H9 (cell line): ENCODE measurements at regions not wholly inside any gene's neighbourhood (a gene's known extent, or its start where the extent isn't known, plus 50 kb on each side); places are given as distances from the start of the nearest gene placed in this dataset.

ENCODE experiments used
- DNase-seq: peaks from one replicate; pipeline ENCODE4 v3.0.0-alpha.2; 2017
- H2AFZ ChIP-seq: one replicate; pipeline ENCODE4 v1.6.1; 2013; ENCODE audit warnings: mild to moderate bottlenecking, low read length, control low read depth, moderate library complexity
- H2AK5ac ChIP-seq: 2 replicates; pipeline ENCODE4 v1.6.1; 2013; ENCODE audit warnings: low read length, control low read depth, mixed read lengths; ENCODE audit not compliant: insufficient read length
- H2BK120ac ChIP-seq: one replicate; pipeline ENCODE4 v1.6.1; 2013; ENCODE audit warnings: low read depth, mild to moderate bottlenecking, low read length, control low read depth, inconsistent platforms; ENCODE audit not compliant: poor library complexity, severe bottlenecking
- H2BK12ac ChIP-seq: 2 replicates; pipeline ENCODE4 v1.6.1; 2013; ENCODE audit warnings: low read length, control low read depth, mixed read lengths, low read depth; ENCODE audit not compliant: insufficient read length
- H2BK15ac ChIP-seq: 2 replicates; pipeline ENCODE4 v1.6.1; 2013; ENCODE audit warnings: low read depth, low read length, control low read depth
- H2BK20ac ChIP-seq: one replicate; pipeline ENCODE4 v1.6.1; 2013; ENCODE audit warnings: low read depth, mild to moderate bottlenecking, low read length, control low read depth, inconsistent platforms; ENCODE audit not compliant: poor library complexity, severe bottlenecking
- H2BK5ac ChIP-seq: 2 replicates; pipeline ENCODE4 v1.6.1; 2013; ENCODE audit warnings: low read length, control low read depth, mixed read lengths; ENCODE audit not compliant: insufficient read length
- H3K14ac ChIP-seq: 2 replicates; pipeline ENCODE4 v1.6.1; 2013; ENCODE audit warnings: low read length, control low read depth; ENCODE audit not compliant: insufficient read depth
- H3K18ac ChIP-seq: 2 replicates; pipeline ENCODE4 v1.6.1; 2013; ENCODE audit warnings: low read depth, mild to moderate bottlenecking, mixed read lengths, low read length, control low read depth; ENCODE audit not compliant: insufficient read length
- H3K23ac ChIP-seq: 2 replicates; pipeline ENCODE4 v1.6.1; 2013; ENCODE audit warnings: low read length, control low read depth, mixed read lengths, low read depth; ENCODE audit not compliant: insufficient read length
- H3K23me2 ChIP-seq: 2 replicates; pipeline ENCODE4 v1.6.1; 2013; ENCODE audit warnings: low read depth, mild to moderate bottlenecking, mixed read lengths, low read length, control low read depth; ENCODE audit not compliant: insufficient read length, poor library complexity, severe bottlenecking
- H3K27ac ChIP-seq: 2 replicates; pipeline ENCODE4 v1.5.1; 2013; ENCODE audit warnings: low read length, control low read depth, mixed read lengths, low read depth; ENCODE audit not compliant: insufficient read length
- H3K27me3 ChIP-seq: 2 replicates; pipeline ENCODE4 v1.6.1; 2013; ENCODE audit warnings: low read length, control low read depth, inconsistent platforms; ENCODE audit not compliant: insufficient read depth
- H3K4ac ChIP-seq: 2 replicates; pipeline ENCODE4 v1.6.1; 2013; ENCODE audit warnings: low read depth, mild to moderate bottlenecking, control low read depth, inconsistent platforms, low read length, moderate library complexity
- H3K4me1 ChIP-seq: 2 replicates; pipeline ENCODE4 v1.6.1; 2013; ENCODE audit warnings: low read length, control low read depth, inconsistent platforms; ENCODE audit not compliant: insufficient read depth
- H3K4me2 ChIP-seq: 2 replicates; pipeline ENCODE4 v1.6.1; 2013; ENCODE audit warnings: low read length, control low read depth, mixed read lengths; ENCODE audit not compliant: insufficient read length, insufficient read depth
- H3K56ac ChIP-seq: 2 replicates; pipeline ENCODE4 v1.6.1; 2013; ENCODE audit warnings: low read depth, mild to moderate bottlenecking, mixed read lengths, low read length, control low read depth; ENCODE audit not compliant: insufficient read length
- H3K79me1 ChIP-seq: 2 replicates; pipeline ENCODE4 v1.6.1; 2013; ENCODE audit warnings: low read depth, mild to moderate bottlenecking, moderate library complexity, low read length, control low read depth, inconsistent platforms; ENCODE audit not compliant: insufficient read depth, poor library complexity, severe bottlenecking
- H3K79me2 ChIP-seq: 2 replicates; pipeline ENCODE4 v1.6.1; 2013; ENCODE audit warnings: low read length, control low read depth, inconsistent platforms; ENCODE audit not compliant: insufficient read depth
- H3K9ac ChIP-seq: 2 replicates; pipeline ENCODE4 v1.6.1; 2013; ENCODE audit warnings: low read length, control low read depth, mixed read lengths; ENCODE audit not compliant: insufficient read length; ENCODE audit errors: extremely low read depth
- H3K9me3 ChIP-seq: one replicate; pipeline ENCODE4 v1.6.1; 2013; ENCODE audit warnings: low read depth, low read length, inconsistent platforms; ENCODE audit not compliant: control insufficient read depth
- H3T11ph ChIP-seq: one replicate; pipeline ENCODE4 v1.6.1; 2013; ENCODE audit warnings: mild to moderate bottlenecking, low read length, control low read depth, inconsistent platforms
- H4K20me1 ChIP-seq: one replicate; pipeline ENCODE4 v1.6.1; 2013; ENCODE audit not compliant: control insufficient read depth, insufficient read length, insufficient read depth
- H4K5ac ChIP-seq: 2 replicates; pipeline ENCODE4 v1.6.1; 2013; ENCODE audit warnings: low read depth, mild to moderate bottlenecking, mixed read lengths, low read length, control low read depth; ENCODE audit not compliant: insufficient read length
- H4K8ac ChIP-seq: replicated peaks from 2 replicates; pipeline ENCODE4 v1.6.1; 2013; ENCODE audit warnings: low read length, control low read depth, mixed read lengths, low read depth; ENCODE audit not compliant: insufficient read length
- H4K91ac ChIP-seq: 2 replicates; pipeline ENCODE4 v1.6.1; 2013; ENCODE audit warnings: low read depth, mild to moderate bottlenecking, moderate library complexity, mixed read lengths, low read length, control low read depth; ENCODE audit not compliant: insufficient read length
- H3K27ac Mint-ChIP-seq, 3 experiments: 2 replicates in 2 of 3; 3 replicates in 1 of 3; pipeline ENCODE4 v1.8.0; 2020 to 2021; ENCODE audit warnings: mixed read lengths in 3 of 3, mild to moderate bottlenecking in 1 of 3, moderate library complexity in 1 of 3
- H3K27me3 Mint-ChIP-seq: 2 replicates; pipeline ENCODE4 v1.8.0; 2021; ENCODE audit warnings: low read depth, mild to moderate bottlenecking, moderate library complexity, mixed read lengths
- H3K36me3 Mint-ChIP-seq, 3 experiments: 2 replicates in 2 of 3; 3 replicates in 1 of 3; pipeline ENCODE4 v1.8.0; 2020 to 2021; ENCODE audit warnings: low read depth in 3 of 3, mixed read lengths in 3 of 3; ENCODE audit not compliant: insufficient read depth in 1 of 3
- H3K4me1 Mint-ChIP-seq, 2 experiments: 2 replicates each; pipeline ENCODE4 v1.8.0; 2020; ENCODE audit warnings: mixed read lengths in 2 of 2
- H3K4me3 Mint-ChIP-seq, 2 experiments: 2 replicates in 1 of 2; 3 replicates in 1 of 2; pipeline ENCODE4 v1.8.0; 2020 to 2021; ENCODE audit warnings: mild to moderate bottlenecking in 2 of 2, mixed read lengths in 2 of 2, moderate library complexity in 1 of 2
- H3K9me3 Mint-ChIP-seq, 2 experiments: 2 replicates in 1 of 2; 3 replicates in 1 of 2; pipeline ENCODE4 v1.8.0; 2020; ENCODE audit warnings: mild to moderate bottlenecking in 2 of 2, mixed read lengths in 2 of 2, moderate library complexity in 1 of 2
- WGBS: extraction: QIAGEN DNeasy Blood & Tissue Kit; methylation state at CpG from one replicate; pipeline ENCODE4 v1.1.7; 2013; ENCODE audit warnings: missing lambda C conversion rate, low lambda C conversion rate, mixed read lengths; ENCODE audit not compliant: insufficient read length; ENCODE audit errors: extremely low coverage; 5-methylcytosine and 5-hydroxymethylcytosine counted together
- TF ChIP-seq, protein P1 (sequence below): fragments of 200-600 bp; sonication (generic); conservative IDR thresholded peaks from 3 replicates; pipeline ENCODE4 v1.8.0; 2021; ENCODE audit warnings: antibody characterized with exemption, mild to moderate bottlenecking

DNA sequence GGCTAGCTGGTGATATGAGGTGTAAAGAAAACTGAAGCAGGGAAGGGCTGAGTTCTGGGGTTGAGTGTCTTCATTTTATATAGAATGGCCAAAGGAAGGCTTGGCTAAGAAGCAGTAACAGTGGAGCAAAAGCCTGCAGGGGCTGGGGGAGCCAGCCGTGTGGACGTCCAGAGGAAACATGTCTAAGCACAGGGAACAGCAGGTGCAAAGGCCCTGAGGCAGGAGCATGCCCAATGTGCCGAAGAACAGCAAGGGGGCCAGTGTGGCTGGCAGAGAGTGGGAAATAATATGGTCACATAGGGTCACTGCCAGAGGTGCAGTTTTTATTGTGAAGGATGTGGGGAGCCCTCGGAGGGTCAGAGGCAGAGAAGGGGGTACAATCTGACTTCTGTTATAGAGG is 60.5 kb upstream of the KCNG1 start:
- DNase-seq = no peak
- Histone ChIP-seq H3K27ac (no peak overlapping the region), H2BK5ac (no peak overlapping the region), H2BK20ac (no peak overlapping the region), H4K20me1 (no peaks in the 10 kb centered on the region), H4K91ac (no peak overlapping the region), H2AK5ac (no peak overlapping the region), H3K18ac (no peak overlapping the region), H3K23me2 (no peaks in the 10 kb centered on the region), H3K27me3 (no peaks in the 10 kb centered on the region), H3K14ac (no peak overlapping the region), H3K79me2 (no peaks in the 10 kb centered on the region), H2BK120ac (no peak overlapping the region), H2BK12ac (no peak overlapping the region), H3K79me1 (no peaks in the 10 kb centered on the region), H4K5ac (no peak overlapping the region), H2AFZ (no peak overlapping the region), H2BK15ac (no peak overlapping the region), H3K9ac (no peak overlapping the region), H3K9me3 (no peaks in the 10 kb centered on the region), H3K4ac (no peak overlapping the region), H3K4me1 (no peaks in the 10 kb centered on the region), H3K23ac (no peak overlapping the region), H3T11ph (no peak overlapping the region), H4K8ac (no peak overlapping the region), H3K4me2 (no peak overlapping the region), H3K56ac (no peak overlapping the region)
- Mint-ChIP-seq H3K27me3 (peaks cover 15% of the 10 kb centered on the region), H3K4me1 (peaks cover 18% of the 10 kb centered on the region in 2 experiments), H3K36me3 (no peaks in the 10 kb centered on the region), H3K4me3 (peak overlapping the region in 1 of 2 experiments; percentile 36; a peak in 1 of 5 replicates), H3K9me3 (no peaks in the 10 kb centered on the region; a peak in 1 of 5 replicates), H3K27ac (0 out of 7 replicates have a peak overlapping the region, but pooled peaks of 1 of the 3 experiments have one; percentile 2)
- TF ChIP-seq, protein P1, sequence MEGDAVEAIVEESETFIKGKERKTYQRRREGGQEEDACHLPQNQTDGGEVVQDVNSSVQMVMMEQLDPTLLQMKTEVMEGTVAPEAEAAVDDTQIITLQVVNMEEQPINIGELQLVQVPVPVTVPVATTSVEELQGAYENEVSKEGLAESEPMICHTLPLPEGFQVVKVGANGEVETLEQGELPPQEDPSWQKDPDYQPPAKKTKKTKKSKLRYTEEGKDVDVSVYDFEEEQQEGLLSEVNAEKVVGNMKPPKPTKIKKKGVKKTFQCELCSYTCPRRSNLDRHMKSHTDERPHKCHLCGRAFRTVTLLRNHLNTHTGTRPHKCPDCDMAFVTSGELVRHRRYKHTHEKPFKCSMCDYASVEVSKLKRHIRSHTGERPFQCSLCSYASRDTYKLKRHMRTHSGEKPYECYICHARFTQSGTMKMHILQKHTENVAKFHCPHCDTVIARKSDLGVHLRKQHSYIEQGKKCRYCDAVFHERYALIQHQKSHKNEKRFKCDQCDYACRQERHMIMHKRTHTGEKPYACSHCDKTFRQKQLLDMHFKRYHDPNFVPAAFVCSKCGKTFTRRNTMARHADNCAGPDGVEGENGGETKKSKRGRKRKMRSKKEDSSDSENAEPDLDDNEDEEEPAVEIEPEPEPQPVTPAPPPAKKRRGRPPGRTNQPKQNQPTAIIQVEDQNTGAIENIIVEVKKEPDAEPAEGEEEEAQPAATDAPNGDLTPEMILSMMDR = no peak
- no CpG with 5 or more reads among the region's 4 CpGs for WGBS
